ENCODE measurements at regions not wholly inside any gene's neighbourhood (a gene's known extent, or its start where the extent isn't known, plus 50 kb on each side); places are given as distances from the start of the nearest gene placed in this dataset.

- no peak for TF ChIP-seq POLR2A (IDR thresholded peaks at IDR 0.05; ENCODE audit: extremely low read depth, insufficient read length)
- TF ChIP-seq CTCF (IDR thresholded peaks at IDR 0.05; ENCODE audit: low read depth, low read length): no peak
- no peak for TF ChIP-seq MYC (IDR thresholded peaks at IDR 0.05; ENCODE audit: low read depth, low read length)
- TF ChIP-seq MAX (IDR thresholded peaks at IDR 0.05; ENCODE audit: low read depth, low read length): no peak
- DNase-seq (ENCODE audit: low read depth): no peak
- no peak overlapping the region for H3K4me3 ChIP-seq (ENCODE audit: low read depth, low read length)
These were observed 158.9 kb downstream of the MRPL14 start for GRCh38 chr6:43968110-43968965.

GRCh38 chr6:43967719-43968091 is 159.5 kb downstream of the MRPL14 start:
- no peak overlapping the region for H3K4me3 ChIP-seq (ENCODE audit: low read depth, low read length)
- no peak for TF ChIP-seq CTCF (IDR thresholded peaks at IDR 0.05; ENCODE audit: low read depth, low read length)
- no peak for TF ChIP-seq POLR2A (IDR thresholded peaks at IDR 0.05; ENCODE audit: extremely low read depth, insufficient read length)
- DNase-seq (ENCODE audit: low read depth): no peak

- TF ChIP-seq CTCF (IDR thresholded peaks at IDR 0.05; ENCODE audit: low read depth, low read length) (no peak), MYC (IDR thresholded peaks at IDR 0.05; ENCODE audit: low read depth, low read length) (no peak), POLR2A (IDR thresholded peaks at IDR 0.05; ENCODE audit: extremely low read depth, insufficient read length) (no peak), MAX (IDR thresholded peaks at IDR 0.05; ENCODE audit: low read depth, low read length) (no peak)
- DNase-seq (ENCODE audit: low read depth): no peak
- no peak overlapping the region for H3K4me3 ChIP-seq (ENCODE audit: low read depth, low read length)
These were observed 160.2 kb downstream of the MRPL14 start for GRCh38 chr6:43966853-43967718.

- no peak for TF ChIP-seq POLR2A (IDR thresholded peaks at IDR 0.05; ENCODE audit: extremely low read depth, insufficient read length)
- TF ChIP-seq MYC (IDR thresholded peaks at IDR 0.05; ENCODE audit: low read depth, low read length): no peak
- no peak for TF ChIP-seq CTCF (IDR thresholded peaks at IDR 0.05; ENCODE audit: low read depth, low read length)
- TF ChIP-seq MAX (IDR thresholded peaks at IDR 0.05; ENCODE audit: low read depth, low read length): no peak
- no peak overlapping the region for H3K4me3 ChIP-seq (ENCODE audit: low read depth, low read length)
- DNase-seq (ENCODE audit: low read depth): no peak
These were observed 160.9 kb downstream of the MRPL14 start for GRCh38 chr6:43966374-43966658.

GRCh38 chr6:43965628-43966373 is 161.5 kb downstream of the MRPL14 start:
- DNase-seq (ENCODE audit: low read depth): no peak
- TF ChIP-seq POLR2A (IDR thresholded peaks at IDR 0.05; ENCODE audit: extremely low read depth, insufficient read length): no peak
- no peak for TF ChIP-seq CTCF (IDR thresholded peaks at IDR 0.05; ENCODE audit: low read depth, low read length)
- TF ChIP-seq MYC (IDR thresholded peaks at IDR 0.05; ENCODE audit: low read depth, low read length): no peak
- no peak for TF ChIP-seq MAX (IDR thresholded peaks at IDR 0.05; ENCODE audit: low read depth, low read length)
- H3K4me3 ChIP-seq (ENCODE audit: low read depth, low read length): no peak overlapping the region

All from NB4 (cell line).